HG03442 (cell line): ENCODE measurements at regions not wholly inside any gene's neighbourhood (a gene's known extent, or its start where the extent isn't known, plus 50 kb on each side); places are given as distances from the start of the nearest gene placed in this dataset.

Experiments used
- ATAC-seq: cut with Tn5 transposase; IDR thresholded peaks from one replicate; pipeline ENCODE4 v1.9.1; 2021; ENCODE audit warnings: mild to moderate bottlenecking, moderate library complexity; ENCODE audit not compliant: unreplicated experiment

- no peak for ATAC-seq
Observed at GRCh38 chr3:153069598-153070510, 92.2 kb upstream of the RAP2B start.

GRCh38 chr3:153070511-153070868 lies 91.5 kb upstream of the RAP2B start:
- ATAC-seq: no peak

DNA sequence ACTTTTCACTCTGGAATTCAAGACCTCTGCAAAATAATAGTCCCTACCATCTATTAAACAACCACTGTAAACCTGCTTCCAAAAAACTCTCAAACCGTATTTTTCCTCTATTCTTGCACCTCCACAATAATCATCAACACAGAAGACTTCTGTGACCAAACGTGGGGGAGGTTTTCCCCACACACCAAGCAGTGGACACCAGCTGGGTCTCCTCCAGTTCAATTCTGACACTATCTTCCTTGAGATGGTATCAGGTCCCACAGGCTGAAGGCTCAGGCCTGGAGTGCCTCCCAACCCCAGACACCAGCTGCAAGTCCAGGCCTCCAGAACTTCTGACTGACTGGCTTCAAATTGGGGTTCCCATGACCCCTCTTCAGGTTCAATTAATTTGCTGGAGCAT lies 89.6 kb upstream of the RAP2B start:
- ATAC-seq: no peak

- no peak for ATAC-seq
Observed at GRCh38 chr3:153072856-153073255, 89.2 kb upstream of the RAP2B start.

DNA sequence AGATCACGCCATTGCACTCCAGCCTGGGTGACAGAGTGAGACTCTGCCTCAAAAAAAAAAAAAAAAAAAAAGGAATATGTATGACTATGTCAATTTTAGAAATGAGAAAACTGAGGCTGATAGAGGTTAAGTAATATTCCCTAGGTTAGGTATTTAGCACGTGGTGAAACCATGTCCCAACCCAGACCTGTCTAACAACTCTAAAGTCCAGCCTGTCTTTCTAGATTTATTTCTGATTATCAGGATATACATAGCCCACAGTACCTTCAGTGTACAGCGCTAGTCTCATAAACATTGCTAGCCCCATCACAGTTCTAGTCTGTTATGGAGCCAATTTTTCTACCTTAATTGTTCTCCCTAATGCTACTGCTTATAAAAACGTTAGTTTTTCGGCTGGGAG lies 88.4 kb upstream of the RAP2B start:
- no peak for ATAC-seq

DNA sequence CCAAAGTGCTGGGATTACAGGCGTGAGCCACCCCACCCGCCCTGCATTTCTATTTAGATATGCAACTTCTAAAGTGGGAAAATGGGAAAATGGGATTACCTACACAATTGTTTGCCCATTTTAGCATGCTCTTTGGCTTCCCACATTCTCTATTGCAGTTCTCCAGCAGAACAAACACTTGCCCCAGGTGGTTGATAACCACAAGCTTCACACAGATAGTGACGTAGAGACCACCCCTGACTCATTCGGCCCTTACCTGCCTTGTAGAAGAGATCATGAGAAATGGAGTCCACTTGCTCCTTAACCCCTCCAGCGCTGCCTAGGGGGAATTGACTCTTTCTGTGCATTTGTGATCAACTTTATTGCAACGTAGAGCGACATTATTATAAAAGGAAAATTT lies 83.2 kb upstream of the RAP2B start:
- ATAC-seq: no peak

- ATAC-seq: no peak
Observed at GRCh38 chr3:153079386-153079785, 82.6 kb upstream of the RAP2B start.

DNA sequence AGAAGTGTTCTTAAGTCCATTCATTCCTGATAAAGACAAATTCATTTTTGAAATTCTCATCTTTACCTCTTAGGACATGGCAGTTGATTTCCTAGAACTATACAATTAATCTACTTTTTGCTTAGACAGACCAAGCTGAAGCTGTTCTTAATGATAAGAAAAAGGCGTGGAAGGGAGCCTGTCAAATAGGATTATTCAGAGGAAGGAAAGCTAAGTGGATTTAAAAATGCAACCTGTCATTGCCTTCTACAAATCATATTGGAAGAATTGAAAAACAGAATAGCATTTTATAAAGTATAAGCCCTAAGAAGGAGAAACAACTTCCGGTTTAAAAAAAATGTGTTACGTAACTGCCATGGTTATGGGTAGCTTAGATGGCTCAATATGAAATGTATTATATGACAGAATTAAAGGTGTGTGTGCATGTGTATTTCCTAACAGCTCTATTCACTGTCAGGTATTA lies 81.2 kb upstream of the RAP2B start:
- ATAC-seq: no peak

DNA sequence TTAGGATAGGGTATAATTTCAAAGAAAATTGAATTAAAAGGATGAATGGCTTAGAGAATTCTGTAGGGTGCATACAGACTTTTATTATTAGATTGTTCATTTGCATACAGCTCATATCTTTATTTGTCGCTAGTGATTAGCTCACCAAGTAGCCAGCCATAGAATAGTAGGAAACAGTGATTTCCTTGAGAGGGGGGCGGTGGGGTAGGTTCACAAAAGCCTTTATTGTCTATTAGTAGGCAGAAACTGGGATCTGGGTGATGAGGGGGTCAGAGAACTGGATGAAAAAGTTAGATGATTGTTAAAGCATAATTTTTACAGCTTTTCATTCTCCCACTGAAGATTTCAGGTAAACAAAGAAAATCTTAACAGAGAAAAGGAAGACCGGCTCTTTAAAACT lies 77.6 kb upstream of the RAP2B start:
- no peak for ATAC-seq

DNA sequence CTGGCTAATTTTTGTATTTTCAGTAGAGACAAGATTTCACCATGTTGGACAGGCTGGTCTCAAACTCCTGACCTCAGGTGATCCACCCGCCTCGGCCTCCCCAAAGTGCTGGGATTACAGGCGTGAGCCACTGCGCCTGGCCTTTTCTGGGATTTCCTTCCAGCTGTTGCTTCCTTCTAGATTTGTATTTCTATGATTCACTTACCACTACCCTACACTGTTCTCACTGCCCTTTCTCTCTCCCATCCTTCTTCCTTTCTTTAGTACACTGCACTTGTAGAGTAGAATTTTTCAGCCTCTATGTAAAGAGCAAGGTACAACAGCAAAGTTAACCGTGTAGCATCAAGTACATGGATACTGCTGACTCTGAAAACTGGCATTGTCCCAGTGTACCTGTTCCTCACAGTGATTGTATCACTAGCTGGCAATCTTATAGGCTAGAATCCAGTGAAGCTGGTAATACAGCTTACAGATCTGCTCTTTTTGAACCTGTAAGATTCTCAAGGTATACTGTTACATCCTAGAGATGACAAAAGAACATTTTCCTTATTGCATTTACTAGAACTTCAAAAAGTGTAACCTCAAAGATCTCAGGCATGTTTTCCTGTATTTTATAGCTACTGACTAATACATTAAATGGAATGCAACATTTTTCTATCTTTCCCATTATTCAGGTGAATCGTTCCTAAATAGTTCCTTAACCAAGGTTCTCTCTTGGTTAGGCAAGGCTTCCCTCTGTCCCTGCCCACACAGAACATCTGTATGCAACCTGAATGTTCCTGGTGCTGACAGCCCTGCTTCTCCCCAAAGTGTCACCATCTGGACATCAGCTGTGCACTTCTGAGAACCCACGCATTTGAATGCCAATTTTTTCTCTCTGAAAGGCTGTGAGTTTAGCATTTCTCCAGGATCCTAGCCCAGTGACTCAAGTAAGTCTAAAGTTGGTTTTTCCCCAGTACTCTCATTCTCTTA lies 74.1 kb upstream of the RAP2B start:
- ATAC-seq: no peak

- ATAC-seq: no peak
Observed at GRCh38 chr3:153089620-153090019, 72.4 kb upstream of the RAP2B start.

DNA sequence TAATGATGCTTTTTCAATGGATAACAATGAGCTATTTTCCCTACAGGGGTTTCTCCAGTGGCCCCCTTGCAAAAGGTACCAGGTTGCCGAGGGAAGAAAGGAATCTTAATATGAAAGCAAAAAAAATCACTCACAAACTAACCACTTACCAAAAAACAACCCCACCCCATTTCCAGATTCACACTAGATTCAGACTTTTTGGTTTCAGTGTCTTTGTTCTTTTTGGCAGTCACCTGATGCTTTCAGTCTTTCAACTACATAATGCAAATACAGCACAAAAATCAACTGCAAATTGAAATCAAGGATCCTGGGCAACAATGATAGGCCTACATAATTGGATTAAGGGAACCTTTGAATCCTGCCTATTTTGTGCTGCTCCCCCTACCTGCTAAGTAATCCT lies 71.1 kb upstream of the RAP2B start:
- ATAC-seq: peak; percentile 48

GRCh38 chr3:153093629-153094028 lies 68.4 kb upstream of the RAP2B start:
- ATAC-seq: no peak

DNA sequence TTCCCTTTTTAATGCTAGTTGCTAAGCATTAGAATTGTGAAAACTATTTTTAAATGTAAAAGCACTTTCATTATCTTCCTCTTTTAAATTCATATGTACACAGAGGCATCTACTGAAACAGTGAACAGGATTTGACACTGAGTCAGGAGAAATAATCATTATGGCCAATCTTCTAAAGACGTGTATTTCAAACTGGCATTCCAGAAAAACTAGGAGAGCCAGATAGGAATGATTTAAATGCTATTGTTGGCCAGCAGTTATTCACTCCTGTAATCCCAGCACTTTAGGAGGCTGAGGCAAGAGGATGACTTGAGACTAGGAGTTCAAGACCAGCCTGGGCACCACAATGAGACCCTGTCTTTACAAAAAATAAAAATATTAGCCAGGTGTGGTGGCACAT lies 67.6 kb upstream of the RAP2B start:
- ATAC-seq: no peak

GRCh38 chr3:153095441-153095840 lies 66.6 kb upstream of the RAP2B start:
- no peak for ATAC-seq

- ATAC-seq: no peak
Observed at GRCh38 chr3:153096731-153097131, 65.3 kb upstream of the RAP2B start.

- no peak for ATAC-seq
Observed at GRCh38 chr3:153097213-153097612, 64.8 kb upstream of the RAP2B start.

- no peak for ATAC-seq
Observed at GRCh38 chr3:153099131-153099530, 62.9 kb upstream of the RAP2B start.

GRCh38 chr3:153103406-153103945 lies 58.5 kb upstream of the RAP2B start:
- ATAC-seq: no peak

GRCh38 chr3:153110041-153110440 lies 52.0 kb upstream of the RAP2B start:
- no peak for ATAC-seq

DNA sequence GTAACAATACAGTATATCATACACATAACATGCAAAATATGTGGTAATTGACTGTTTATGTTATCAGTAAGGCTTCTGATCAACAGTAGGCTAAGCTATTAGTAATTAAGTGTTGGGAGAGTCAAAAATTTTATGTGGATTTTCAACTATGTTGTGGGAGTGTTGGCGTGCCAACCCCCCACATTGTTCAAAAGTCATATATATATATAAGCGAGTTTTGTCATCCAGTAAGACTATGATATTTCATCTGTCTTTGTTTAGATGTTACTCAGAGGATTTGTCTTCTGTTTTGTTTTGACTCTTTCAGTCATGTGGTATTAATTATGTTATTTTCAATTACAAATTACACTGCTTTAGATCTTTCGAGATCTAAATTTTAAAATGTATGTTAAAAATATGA lies 51.0 kb upstream of the RAP2B start:
- ATAC-seq: no peak
